ENCODE measurements at regions not wholly inside any gene's neighbourhood (a gene's known extent, or its start where the extent isn't known, plus 50 kb on each side); places are given as distances from the start of the nearest gene placed in this dataset.

- in situ Hi-C loops (cut with HindIII; ENCODE audit: low sequenced_read_pairs), result no loop called here
- no peak for DNase-seq (ENCODE audit: low spot score)
These were observed 65.6 kb upstream of the SHISAL1 start for GRCh38 chr22:44378380-44378779.

- DNase-seq (ENCODE audit: low spot score), result no peak
- in situ Hi-C loops (cut with HindIII; ENCODE audit: low sequenced_read_pairs), result no loop called here
These were observed 62.7 kb upstream of the SHISAL1 start for GRCh38 chr22:44375451-44375850.

GRCh38 chr22:44373234-44373633 lies 60.5 kb upstream of the SHISAL1 start:
- DNase-seq (ENCODE audit: low spot score), result no peak
- in situ Hi-C loops (cut with HindIII; ENCODE audit: low sequenced_read_pairs), result no loop called here

- DNase-seq (ENCODE audit: low spot score), result no peak
- in situ Hi-C loops (cut with HindIII; ENCODE audit: low sequenced_read_pairs), result no loop called here
These were observed 59.9 kb upstream of the SHISAL1 start for GRCh38 chr22:44372611-44373010.

- DNase-seq (ENCODE audit: low spot score), result no peak
- in situ Hi-C loops (cut with HindIII; ENCODE audit: low sequenced_read_pairs), result no loop called here
These were observed 59.2 kb upstream of the SHISAL1 start for GRCh38 chr22:44371741-44372525.

GRCh38 chr22:44369916-44370801 lies 57.4 kb upstream of the SHISAL1 start:
- no peak for DNase-seq (ENCODE audit: low spot score)
- in situ Hi-C loops (cut with HindIII; ENCODE audit: low sequenced_read_pairs), result no loop called here

- in situ Hi-C loops (cut with HindIII; ENCODE audit: low sequenced_read_pairs), result no loop called here
- no peak for DNase-seq (ENCODE audit: low spot score)
These were observed 56.5 kb upstream of the SHISAL1 start for GRCh38 chr22:44369293-44369661.

GRCh38 chr22:44368611-44369292 lies 56.0 kb upstream of the SHISAL1 start:
- DNase-seq (ENCODE audit: low spot score), result no peak
- in situ Hi-C loops (cut with HindIII; ENCODE audit: low sequenced_read_pairs), result no loop called here

GRCh38 chr22:44366372-44367300 lies 53.9 kb upstream of the SHISAL1 start:
- in situ Hi-C loops (cut with HindIII; ENCODE audit: low sequenced_read_pairs), result no loop called here

GRCh38 chr22:44365832-44366231 lies 53.1 kb upstream of the SHISAL1 start:
- in situ Hi-C loops (cut with HindIII; ENCODE audit: low sequenced_read_pairs), result no loop called here
- no peak for DNase-seq (ENCODE audit: low spot score)

More at GRCh38 chr22:44366372-44367300, 53.9 kb upstream of the SHISAL1 start:
- no peak for DNase-seq (ENCODE audit: low spot score)

GRCh38 chr22:44365191-44365590 lies 52.4 kb upstream of the SHISAL1 start:
- in situ Hi-C loops (cut with HindIII; ENCODE audit: low sequenced_read_pairs), result no loop called here
- DNase-seq (ENCODE audit: low spot score), result no peak

- DNase-seq (ENCODE audit: low spot score), result no peak
- in situ Hi-C loops (cut with HindIII; ENCODE audit: low sequenced_read_pairs), result no loop called here
These were observed 52.0 kb upstream of the SHISAL1 start for GRCh38 chr22:44364751-44365130.

GRCh38 chr22:44363980-44364750 lies 51.4 kb upstream of the SHISAL1 start:
- no peak for DNase-seq (ENCODE audit: low spot score)
- in situ Hi-C loops (cut with HindIII; ENCODE audit: low sequenced_read_pairs), result no loop called here

GRCh38 chr22:44363013-44363979 lies 50.5 kb upstream of the SHISAL1 start:
- in situ Hi-C loops (cut with HindIII; ENCODE audit: low sequenced_read_pairs), result no loop called here
- peak; percentile 34 for DNase-seq (ENCODE audit: low spot score)

- in situ Hi-C loops (cut with HindIII; ENCODE audit: low sequenced_read_pairs), result no loop called here
- DNase-seq (ENCODE audit: low spot score), result no peak
These were observed 49.7 kb upstream of the SHISAL1 start for GRCh38 chr22:44362249-44363012.
